HCT116 (cell line): ENCODE measurements at regions not wholly inside any gene's neighbourhood (a gene's known extent, or its start where the extent isn't known, plus 50 kb on each side); places are given as distances from the start of the nearest gene placed in this dataset.
"Not testable (repeated sequence)": the region's sequence is repeated elsewhere in the genome, so short reads cannot be mapped to it uniquely, and the experiment has no call there.

Source experiments
- ATF3 ChIP-seq: IDR thresholded peaks from 2 replicates; pipeline ENCODE4 v1.6.1; 2012
- CTCF ChIP-seq, 3 experiments: fragments of 200-600 bp in 1 of 3; sonication (generic) in 1 of 3; IDR thresholded peaks in 2 of 3; conservative IDR thresholded peaks in 1 of 3; 2 replicates each; pipeline ENCODE4 v1.5.1; 2012 to 2017; ENCODE audit warnings: low read depth in 2 of 3, low read length in 2 of 3, antibody characterized with exemption in 1 of 3, borderline replicate concordance in 1 of 3, control low read depth in 1 of 3, mild to moderate bottlenecking in 1 of 3, mixed read lengths in 1 of 3, mixed run types in 1 of 3, moderate library complexity in 1 of 3; ENCODE audit not compliant: insufficient read depth in 1 of 3
- JUND ChIP-seq: IDR thresholded peaks from 2 replicates; pipeline ENCODE4 v1.6.1; 2012
- POLR2A ChIP-seq: IDR thresholded peaks from 2 replicates; pipeline ENCODE4 v1.7.0; 2011; ENCODE audit warnings: borderline replicate concordance; ENCODE audit not compliant: insufficient read depth, insufficient read length; ENCODE audit errors: extremely low read depth
- POLR2AphosphoS5 ChIP-seq: IDR thresholded peaks from 2 replicates; pipeline ENCODE4 v1.6.1; 2011; ENCODE audit warnings: mild to moderate bottlenecking, low read depth, low read length, moderate library complexity
- REST ChIP-seq: IDR thresholded peaks from 2 replicates; pipeline ENCODE4 v1.6.1; 2012; ENCODE audit warnings: low read depth

GRCh38 chr3:195637011-195637410, 53.3 kb upstream of the APOD start:
- TF ChIP-seq POLR2A; POLR2AphosphoS5; CTCF (IDR thresholded peaks at IDR 0.05 in 2 of 3, conservative IDR thresholded peaks at IDR 0.05 in 1 of 3; ENCODE audit: borderline replicate concordance in 1 of 3, insufficient read depth in 1 of 3, low read depth in 2 of 3, low read length in 2 of 3); ATF3; REST; JUND: not testable (repeated sequence)
